GM12801 (cell line): ENCODE measurements at regions not wholly inside any gene's neighbourhood (a gene's known extent, or its start where the extent isn't known, plus 50 kb on each side); places are given as distances from the start of the nearest gene placed in this dataset.

ENCODE experiments used
- CTCF ChIP-seq: IDR thresholded peaks from one replicate; pipeline ENCODE4 v1.5.1; 2011; ENCODE audit warnings: control low read depth; ENCODE audit not compliant: insufficient read length; ENCODE audit errors: extremely low read depth

GRCh38 chr7:94330269-94331020 lies 64.2 kb upstream of the COL1A2 start:
- TF ChIP-seq CTCF, result no peak

GRCh38 chr7:94332571-94332970 lies 62.1 kb upstream of the COL1A2 start:
- TF ChIP-seq CTCF, result no peak

- TF ChIP-seq CTCF, result no peak
Observed at GRCh38 chr7:94333810-94334209, 60.9 kb upstream of the COL1A2 start.

- no peak for TF ChIP-seq CTCF
Observed at GRCh38 chr7:94335586-94335985, 59.1 kb upstream of the COL1A2 start.

- TF ChIP-seq CTCF, result no peak
Observed at GRCh38 chr7:94336009-94336408, 58.7 kb upstream of the COL1A2 start.

- no peak for TF ChIP-seq CTCF
Observed at GRCh38 chr7:94338921-94339371, 55.7 kb upstream of the COL1A2 start.

GRCh38 chr7:94344826-94345225 lies 49.9 kb upstream of the COL1A2 start:
- no peak for TF ChIP-seq CTCF
